8988T (cell line): ENCODE measurements at regions not wholly inside any gene's neighbourhood (a gene's known extent, or its start where the extent isn't known, plus 50 kb on each side); places are given as distances from the start of the nearest gene placed in this dataset.
"Not testable (repeated sequence)": the region's sequence is repeated elsewhere in the genome, so short reads cannot be mapped to it uniquely, and the experiment has no call there.

ENCODE experiments used
- DNase-seq: peaks from one replicate; pipeline ENCODE4 v3.0.0; 2011

- not testable (repeated sequence) for DNase-seq
Observed at GRCh38 chr1:25171013-25171412, 61.3 kb downstream of the SYF2 start.

- DNase-seq: no peak
Observed at GRCh38 chr1:25170439-25170838, 61.9 kb downstream of the SYF2 start.

DNA sequence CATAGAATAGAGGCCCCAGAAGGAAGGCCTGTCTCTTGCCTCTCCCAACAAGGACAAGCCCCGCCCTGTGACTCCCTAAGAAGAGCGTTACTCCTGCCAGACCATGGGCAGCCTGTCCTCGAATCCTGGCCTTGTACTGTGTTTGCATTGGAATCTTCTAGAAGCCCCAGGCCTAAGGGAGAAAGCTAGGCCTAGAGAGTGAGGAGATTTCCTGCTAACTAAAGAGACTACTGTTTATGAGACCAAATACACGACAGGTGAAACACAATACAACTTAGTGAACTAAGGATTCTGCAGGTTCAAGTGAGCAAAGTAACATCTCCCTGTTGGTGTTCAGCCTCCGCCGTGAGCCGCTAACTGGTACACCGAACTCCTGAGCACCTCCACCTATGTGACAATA is 62.7 kb downstream of the SYF2 start:
- no peak for DNase-seq

GRCh38 chr1:25169168-25169567 is 63.1 kb downstream of the SYF2 start:
- no peak for DNase-seq

DNA sequence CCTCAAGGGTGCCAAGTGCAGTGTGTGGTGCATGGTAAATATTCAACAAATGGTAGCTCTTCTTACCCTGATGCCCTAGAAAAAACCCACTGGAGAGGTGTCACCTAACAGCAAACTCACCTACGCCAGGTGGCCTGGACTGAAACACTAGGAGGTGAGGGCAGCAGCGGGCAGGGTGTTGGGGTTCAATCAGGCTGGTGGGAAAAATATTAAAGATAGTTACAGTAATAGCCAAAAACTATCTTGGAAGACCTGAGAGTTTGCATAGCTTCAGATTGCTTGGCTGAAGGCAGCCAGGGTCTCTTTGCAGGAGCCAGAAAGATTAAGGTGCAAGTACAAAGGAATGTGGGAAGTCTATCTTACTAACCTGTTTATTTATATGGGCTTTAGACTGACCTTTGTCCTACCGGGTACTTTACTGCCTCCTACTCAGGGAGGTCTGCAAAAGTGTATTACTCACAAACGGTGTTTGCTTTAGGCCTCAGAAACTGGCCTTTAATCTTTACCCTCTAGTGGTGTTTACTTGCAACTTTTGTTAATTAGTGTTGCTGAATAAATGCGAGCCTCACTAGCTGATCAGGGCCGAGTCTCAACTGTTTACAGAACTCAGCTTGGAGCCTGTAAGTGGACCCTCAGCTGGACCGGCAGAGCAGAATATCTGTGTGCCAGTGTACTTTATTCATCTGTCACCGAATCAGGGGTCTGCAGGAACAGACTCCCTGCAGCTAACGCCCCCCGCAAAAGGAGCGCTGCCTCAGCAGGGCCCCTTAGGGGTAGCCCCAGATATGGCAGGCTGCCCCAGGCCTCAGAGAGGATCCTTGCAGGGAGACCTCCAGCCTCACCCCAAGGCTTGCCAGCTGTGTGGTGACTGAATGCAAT is 63.9 kb downstream of the SYF2 start:
- no peak for DNase-seq

DNA sequence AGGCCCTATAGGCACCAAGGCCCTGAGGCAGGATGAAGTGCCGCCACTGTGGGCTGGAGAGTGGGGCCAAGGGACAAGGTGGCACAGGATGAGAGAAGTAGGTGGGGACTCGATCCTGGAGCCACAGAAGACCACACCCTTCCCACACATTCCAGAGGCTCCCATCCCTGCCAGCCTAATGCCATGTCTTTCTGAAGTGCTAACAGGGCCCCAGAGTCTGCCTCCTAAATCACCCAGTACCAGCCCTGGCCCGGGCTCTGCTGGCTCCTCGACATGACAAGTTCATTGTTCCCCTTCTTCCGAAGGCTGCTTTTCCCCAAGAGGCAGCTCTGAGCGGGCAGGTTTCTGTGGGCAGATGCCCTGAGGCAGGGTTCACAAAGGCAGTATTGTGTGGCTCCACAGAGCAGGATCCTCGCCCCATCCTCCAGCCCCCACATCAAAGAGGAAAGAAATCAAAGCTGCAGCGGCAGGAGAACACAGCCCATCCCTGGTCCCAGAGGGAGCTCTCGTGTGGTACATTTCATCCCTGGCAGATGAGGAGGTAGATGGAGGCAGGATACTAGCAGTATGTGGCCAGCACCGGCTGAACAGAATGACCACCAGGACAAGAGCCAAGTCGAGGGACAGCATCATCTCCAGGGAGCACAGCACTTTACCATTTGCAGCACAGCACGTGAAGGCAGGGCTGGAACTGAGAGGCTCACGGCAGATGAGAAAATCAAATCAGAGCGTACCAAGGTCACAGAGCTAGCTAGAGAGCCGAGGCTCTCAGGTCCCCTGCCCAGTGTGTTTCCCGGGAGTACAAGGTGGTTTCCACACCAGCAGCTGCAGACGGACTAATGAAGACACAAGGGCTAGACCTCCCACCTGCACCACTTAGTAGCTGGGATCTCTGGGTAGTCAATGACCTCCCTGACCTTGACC is 64.8 kb downstream of the SYF2 start:
- no peak for DNase-seq

- DNase-seq: no peak
Observed at GRCh38 chr1:25166847-25167246, 65.5 kb downstream of the SYF2 start.

GRCh38 chr1:25163986-25164385 is 68.3 kb downstream of the SYF2 start:
- no peak for DNase-seq

- no peak for DNase-seq
Observed at GRCh38 chr1:25161981-25162380, 70.3 kb downstream of the SYF2 start.

DNA sequence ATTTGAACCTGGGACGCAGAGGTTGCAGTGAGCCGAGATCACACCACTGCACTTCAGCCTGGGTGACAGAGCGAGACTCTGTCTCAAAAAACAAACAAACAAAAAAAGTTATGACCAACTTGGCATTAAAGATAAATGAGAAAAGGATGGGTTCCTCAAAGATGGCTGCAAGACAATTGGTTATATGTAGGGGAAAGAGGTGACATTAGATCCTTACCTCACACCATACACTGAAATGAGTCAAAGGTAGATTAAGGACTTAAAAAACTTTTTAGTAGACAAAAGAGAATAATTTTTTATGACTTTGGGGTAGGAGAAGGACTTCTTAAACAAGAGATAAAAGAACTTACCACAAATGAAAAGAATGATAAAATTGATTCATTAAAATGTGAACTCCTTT is 74.5 kb downstream of the SYF2 start:
- no peak for DNase-seq

DNA sequence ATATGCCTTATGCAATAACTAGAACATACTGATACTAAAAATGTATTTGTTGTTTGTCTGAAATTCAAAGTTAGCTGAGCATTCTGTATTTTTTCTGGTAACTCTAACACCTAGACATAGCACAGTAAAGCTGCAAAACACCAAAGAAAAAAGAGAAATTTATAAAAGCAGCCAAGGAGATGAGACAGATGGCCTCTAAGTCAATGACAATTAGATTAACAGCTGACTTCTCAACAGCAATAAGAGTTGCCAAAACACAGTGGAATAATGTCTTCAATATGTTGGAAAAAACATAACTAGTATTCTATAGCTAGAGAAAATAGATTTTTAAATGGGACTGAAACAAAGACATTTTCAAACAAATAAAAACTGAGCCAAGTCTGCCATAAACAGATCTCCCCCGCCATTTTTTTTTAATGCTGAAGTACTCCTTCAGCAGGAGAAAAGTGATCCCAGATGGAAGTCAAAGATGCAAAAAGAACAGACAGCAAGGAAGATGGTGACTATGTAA is 81.3 kb downstream of the SYF2 start:
- DNase-seq: no peak

DNA sequence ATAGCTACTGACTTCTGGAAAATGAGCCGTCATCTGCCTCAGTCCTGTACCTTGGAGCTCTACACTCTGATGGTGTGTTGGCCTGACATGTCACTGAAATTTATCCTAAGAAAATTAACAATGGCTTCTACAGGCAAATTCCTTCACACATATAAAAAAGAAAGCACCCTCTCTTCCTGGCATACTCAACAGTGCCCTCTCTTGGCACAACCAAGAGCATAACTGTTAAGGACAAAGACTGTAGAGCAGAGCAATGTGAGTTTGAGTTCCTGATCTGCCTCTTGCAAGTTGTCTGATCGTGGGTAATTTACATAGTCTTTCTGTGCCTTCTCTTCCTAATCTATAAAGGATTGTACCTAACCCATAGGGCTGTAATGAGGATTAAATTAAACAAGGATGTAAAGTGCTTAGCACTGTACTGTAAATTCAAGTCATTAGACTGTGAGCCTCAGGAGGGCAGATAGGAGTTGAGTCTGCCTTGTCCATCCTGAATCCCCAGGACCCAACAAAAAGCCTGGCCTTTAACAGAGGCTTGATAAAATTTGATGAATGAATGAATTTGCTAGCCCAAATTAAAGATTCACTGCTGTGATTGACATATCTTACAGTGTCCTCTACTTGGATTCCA is 83.5 kb downstream of the SYF2 start:
- no peak for DNase-seq

DNA sequence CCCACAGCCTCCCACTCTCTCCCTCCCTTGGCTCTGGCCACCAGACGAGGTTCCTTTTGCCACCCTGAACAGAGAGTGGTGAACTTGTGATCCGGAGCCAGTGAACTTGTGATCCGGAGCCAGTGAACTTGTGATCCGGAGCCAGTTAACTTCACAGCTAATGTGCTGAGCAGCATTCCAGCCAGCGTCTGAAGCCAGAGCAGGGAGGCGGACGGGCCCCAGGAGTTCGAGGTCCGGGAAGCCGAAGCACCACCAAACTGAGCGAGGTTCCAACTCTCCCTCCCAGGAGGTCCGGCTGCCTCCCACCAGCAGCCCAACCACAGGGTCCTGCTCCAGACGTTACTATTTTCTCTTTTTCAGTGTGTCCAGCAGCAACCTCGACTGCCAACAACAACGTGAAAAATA is 85.8 kb downstream of the SYF2 start:
- DNase-seq: no peak

- DNase-seq: no peak
Observed at GRCh38 chr1:25145775-25146393, 86.4 kb downstream of the SYF2 start.

- DNase-seq: no peak
Observed at GRCh38 chr1:25140073-25140797, 92.1 kb downstream of the SYF2 start.

GRCh38 chr1:25137521-25138395 is 94.5 kb downstream of the SYF2 start:
- no peak for DNase-seq

DNA sequence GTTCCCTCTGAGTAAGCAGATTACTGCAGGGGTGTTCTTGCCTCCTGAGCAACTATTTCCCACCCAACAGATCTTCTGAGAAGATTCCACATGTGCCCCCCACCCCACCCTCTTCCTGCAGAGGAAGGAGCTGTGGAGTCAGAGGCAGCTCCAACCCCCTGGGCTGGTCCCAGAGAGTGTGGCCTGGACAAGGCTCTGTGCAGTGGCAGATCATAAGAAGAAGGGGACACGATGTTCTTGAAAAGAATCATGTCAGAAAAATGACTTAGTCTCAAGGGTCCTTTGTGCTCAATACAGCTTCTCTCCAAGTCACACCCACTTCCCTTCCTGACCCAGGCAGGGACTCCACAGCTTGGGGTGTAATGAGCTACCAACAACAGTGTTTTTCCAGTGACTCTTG is 95.2 kb downstream of the SYF2 start:
- no peak for DNase-seq

GRCh38 chr1:25135909-25136308 is 96.4 kb downstream of the SYF2 start:
- DNase-seq: no peak

- DNase-seq: no peak
Observed at GRCh38 chr1:25134801-25135461, 97.4 kb downstream of the SYF2 start.

GRCh38 chr1:25134307-25134706 is 98.0 kb downstream of the SYF2 start:
- no peak for DNase-seq
